Breast epithelium (tissue), 4 donors: ENCODE measurements at regions not wholly inside any gene's neighbourhood (a gene's known extent, or its start where the extent isn't known, plus 50 kb on each side); places are given as distances from the start of the nearest gene placed in this dataset.

Experiments used
- DNase-seq, 2 donors: peaks; one replicate each; pipeline ENCODE4 v3.0.0-alpha.2; 2019; ENCODE audit warnings: low spot score in 2 of 2
- H3K27ac ChIP-seq, 2 donors: fragments of 200-600 bp; sonication (generic) in 1 of 2; one replicate each; pipeline ENCODE4 v1.5.1; 2016 to 2019; ENCODE audit warnings: mild to moderate bottlenecking in 1 of 2
- H3K27me3 ChIP-seq, 2 donors: fragments of 200-600 bp; sonication (generic) in 1 of 2; one replicate each; pipeline versions ENCODE4 v1.5.1 to v1.6.0; 2017 to 2019; ENCODE audit warnings: control low read depth in 1 of 2, mild to moderate bottlenecking in 1 of 2
- H3K36me3 ChIP-seq: fragments of 200-600 bp; one replicate; pipeline ENCODE4 v1.5.1; 2019
- H3K4me1 ChIP-seq, 2 donors: fragments of 200-600 bp; sonication (generic); one replicate each; pipeline ENCODE4 v1.5.1; 2016 to 2019; ENCODE audit warnings: control low read depth in 1 of 2
- H3K4me3 ChIP-seq, 3 donors: fragments of 200-600 bp; sonication (generic); 1 replicate in 2 of 3; 2 replicates in 1 of 3; pipeline ENCODE4 v1.5.1; 2016 to 2019; ENCODE audit warnings: mild to moderate bottlenecking in 3 of 3, moderate library complexity in 2 of 3
- H3K9me3 ChIP-seq, 2 donors: fragments of 200-600 bp; sonication (generic) in 1 of 2; one replicate each; pipeline ENCODE4 v1.5.1; 2016 to 2019; ENCODE audit warnings: control low read depth in 1 of 2
- POLR2A ChIP-seq: fragments of 450-650 bp; IDR thresholded peaks from one replicate; pipeline ENCODE4 v1.6.1; 2016; ENCODE audit warnings: antibody characterized with exemption, mild to moderate bottlenecking, moderate library complexity
- POLR2AphosphoS5 ChIP-seq, 3 donors: sonication (generic); formaldehyde crosslinking; IDR thresholded peaks; one replicate each; pipeline ENCODE4 v1.6.1; 2017; ENCODE audit warnings: antibody characterized with exemption in 3 of 3
- intact Hi-C: fragments of 100-400 bp; cut with DNase I; formaldehyde crosslinking; loops from one replicate; pipeline ENCODE4 v1.15.1; 2023; ENCODE audit warnings: low total_unique reads
- TF ChIP-seq, protein P1 (sequence below), 3 donors: fragments of 450-650 bp; IDR thresholded peaks; one replicate each; pipeline ENCODE4 v1.5.1; 2016 to 2017; ENCODE audit warnings: antibody characterized with exemption in 3 of 3, mild to moderate bottlenecking in 3 of 3, moderate library complexity in 3 of 3

DNA sequence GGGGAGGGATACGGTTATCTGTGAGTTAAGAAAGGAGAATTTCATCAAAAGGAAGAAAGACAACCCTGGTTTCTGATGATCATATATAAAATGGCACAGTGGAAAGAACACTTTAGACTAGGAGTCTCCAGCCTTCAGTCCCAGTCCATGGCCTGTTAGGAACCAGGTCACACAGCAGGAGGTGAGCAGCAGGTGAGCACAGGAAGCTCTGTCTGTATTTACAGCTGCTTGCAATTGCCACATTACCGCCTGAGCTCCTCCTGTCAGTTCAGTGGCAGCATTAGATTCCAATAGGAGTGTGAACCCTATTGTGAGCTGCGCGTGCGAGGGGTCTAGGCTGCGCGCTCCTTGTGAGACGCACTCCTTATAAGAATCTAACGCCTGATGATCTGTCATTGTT is 137.9 kb downstream of the BTG1 start:
- H3K36me3 ChIP-seq = no peaks in the 10 kb centered on the region
- no peaks in the 10 kb centered on the region for H3K4me1 ChIP-seq
- intact Hi-C loops = no loop called here
- no peaks in the 10 kb centered on the region for H3K27me3 ChIP-seq
- H3K9me3 ChIP-seq = no peaks in the 10 kb centered on the region
- H3K4me3 ChIP-seq = no peak overlapping the region
- no peak for TF ChIP-seq POLR2A
- TF ChIP-seq, protein P1, sequence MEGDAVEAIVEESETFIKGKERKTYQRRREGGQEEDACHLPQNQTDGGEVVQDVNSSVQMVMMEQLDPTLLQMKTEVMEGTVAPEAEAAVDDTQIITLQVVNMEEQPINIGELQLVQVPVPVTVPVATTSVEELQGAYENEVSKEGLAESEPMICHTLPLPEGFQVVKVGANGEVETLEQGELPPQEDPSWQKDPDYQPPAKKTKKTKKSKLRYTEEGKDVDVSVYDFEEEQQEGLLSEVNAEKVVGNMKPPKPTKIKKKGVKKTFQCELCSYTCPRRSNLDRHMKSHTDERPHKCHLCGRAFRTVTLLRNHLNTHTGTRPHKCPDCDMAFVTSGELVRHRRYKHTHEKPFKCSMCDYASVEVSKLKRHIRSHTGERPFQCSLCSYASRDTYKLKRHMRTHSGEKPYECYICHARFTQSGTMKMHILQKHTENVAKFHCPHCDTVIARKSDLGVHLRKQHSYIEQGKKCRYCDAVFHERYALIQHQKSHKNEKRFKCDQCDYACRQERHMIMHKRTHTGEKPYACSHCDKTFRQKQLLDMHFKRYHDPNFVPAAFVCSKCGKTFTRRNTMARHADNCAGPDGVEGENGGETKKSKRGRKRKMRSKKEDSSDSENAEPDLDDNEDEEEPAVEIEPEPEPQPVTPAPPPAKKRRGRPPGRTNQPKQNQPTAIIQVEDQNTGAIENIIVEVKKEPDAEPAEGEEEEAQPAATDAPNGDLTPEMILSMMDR (IDR thresholded peaks at IDR 0.05) = no peak
- no peak for TF ChIP-seq POLR2AphosphoS5 (IDR thresholded peaks at IDR 0.05)
- DNase-seq = no peak
- no peak overlapping the region for H3K27ac ChIP-seq

DNA sequence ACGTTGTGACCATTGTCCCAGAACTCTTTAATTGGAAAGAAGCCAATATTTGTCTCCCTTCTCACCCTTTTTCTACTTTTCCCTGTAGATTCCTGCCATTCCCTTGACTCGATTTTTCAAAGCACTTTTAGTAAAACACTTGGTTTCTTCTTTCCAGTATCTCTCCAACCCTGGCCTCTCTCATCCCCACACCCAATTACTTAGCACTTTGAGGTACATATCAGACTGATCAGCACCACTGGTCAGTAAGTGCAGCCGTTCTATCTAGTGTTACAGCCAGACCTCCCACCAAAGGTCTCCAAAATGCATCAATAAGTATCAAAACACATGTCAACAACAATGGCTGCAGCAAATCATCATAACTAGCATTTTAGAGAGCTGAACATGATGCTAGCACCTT is 141.9 kb downstream of the BTG1 start:
- Histone ChIP-seq H3K27ac (no peak overlapping the region), H3K4me1 (no peaks in the 10 kb centered on the region), H3K9me3 (no peaks in the 10 kb centered on the region), H3K27me3 (no peaks in the 10 kb centered on the region), H3K4me3 (no peak overlapping the region), H3K36me3 (no peaks in the 10 kb centered on the region)
- intact Hi-C loops = loop anchor here (2.0 kb wide), 1 partner anchor 51 kb away; no protein-coding TSS in a partner anchor
- TF ChIP-seq, protein P1 (IDR thresholded peaks at IDR 0.05) = no peak
- TF ChIP-seq POLR2A (no peak), POLR2AphosphoS5 (IDR thresholded peaks at IDR 0.05) (no peak)
- no peak for DNase-seq

DNA sequence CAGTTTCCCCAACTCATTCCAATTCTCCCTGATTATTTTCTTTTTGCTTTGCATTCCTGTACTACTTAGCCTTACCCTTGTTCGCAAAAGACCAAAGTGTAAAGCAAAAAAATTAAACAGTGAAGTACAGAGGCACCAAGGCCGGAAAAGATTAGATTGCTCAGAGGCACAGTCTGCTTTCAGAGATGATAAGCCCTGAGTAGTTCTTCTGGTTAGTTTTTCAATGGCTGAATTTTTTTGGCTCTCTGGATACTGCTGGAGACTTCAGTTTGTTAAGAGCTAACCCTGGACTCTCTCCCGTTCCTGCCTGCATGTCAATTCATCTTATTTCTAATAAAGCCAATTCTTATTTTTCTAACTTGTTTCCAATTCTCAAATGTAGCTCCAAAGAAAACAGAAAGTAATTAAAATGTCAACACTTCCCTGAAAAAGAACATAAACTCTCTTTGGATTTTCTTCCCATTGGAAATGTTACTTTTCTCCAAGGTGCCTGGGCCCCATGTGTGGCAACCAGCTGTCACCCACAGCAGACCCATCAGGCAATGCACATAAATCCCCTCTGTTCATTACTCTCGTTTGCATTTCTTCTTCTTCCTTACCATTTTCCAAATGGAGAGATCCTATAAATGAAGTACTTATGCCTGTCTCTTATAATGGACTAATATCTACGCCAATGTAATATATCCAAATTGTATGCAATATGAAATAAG is 142.8 kb downstream of the BTG1 start:
- no peak overlapping the region for H3K27ac ChIP-seq
- TF ChIP-seq POLR2AphosphoS5 (IDR thresholded peaks at IDR 0.05) (no peak), POLR2A (no peak)
- TF ChIP-seq, protein P1 (IDR thresholded peaks at IDR 0.05) = no peak
- no peak for DNase-seq
- H3K9me3 ChIP-seq = no peaks in the 10 kb centered on the region
- no peak overlapping the region for H3K4me3 ChIP-seq
- intact Hi-C loops = no loop called here
- no peaks in the 10 kb centered on the region for H3K27me3 ChIP-seq
- no peaks in the 10 kb centered on the region for H3K4me1 ChIP-seq
- H3K36me3 ChIP-seq = no peaks in the 10 kb centered on the region

DNA sequence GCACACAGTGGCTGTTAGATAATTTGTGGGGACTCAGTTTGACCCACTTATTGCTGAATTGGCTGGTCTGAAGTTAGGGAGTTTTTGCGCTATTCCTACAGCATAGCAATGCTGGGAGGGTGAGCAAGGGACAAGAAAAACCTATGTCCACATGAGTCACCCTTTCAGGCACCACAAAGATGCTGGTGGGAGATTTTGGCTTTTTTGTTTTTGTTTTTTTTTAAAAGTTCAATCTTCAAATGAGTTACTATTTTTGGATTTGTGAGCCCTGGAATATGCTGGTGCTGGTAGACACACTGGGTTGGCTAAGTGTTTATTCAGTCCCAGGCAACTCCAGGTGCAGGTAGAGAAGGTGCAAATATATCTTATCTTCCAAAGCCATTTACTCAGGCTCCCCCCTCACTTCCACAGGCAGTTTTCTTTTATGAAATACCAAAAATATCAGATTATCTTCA is 143.4 kb downstream of the BTG1 start:
- no peaks in the 10 kb centered on the region for H3K36me3 ChIP-seq
- no peak overlapping the region for H3K27ac ChIP-seq
- TF ChIP-seq, protein P1 (IDR thresholded peaks at IDR 0.05) = no peak
- TF ChIP-seq POLR2AphosphoS5 (IDR thresholded peaks at IDR 0.05) = no peak
- no peak for TF ChIP-seq POLR2A
- H3K4me3 ChIP-seq = no peak overlapping the region
- intact Hi-C loops = no loop called here
- no peaks in the 10 kb centered on the region for H3K9me3 ChIP-seq
- H3K27me3 ChIP-seq = no peaks in the 10 kb centered on the region
- DNase-seq = no peak
- H3K4me1 ChIP-seq = no peaks in the 10 kb centered on the region

DNA sequence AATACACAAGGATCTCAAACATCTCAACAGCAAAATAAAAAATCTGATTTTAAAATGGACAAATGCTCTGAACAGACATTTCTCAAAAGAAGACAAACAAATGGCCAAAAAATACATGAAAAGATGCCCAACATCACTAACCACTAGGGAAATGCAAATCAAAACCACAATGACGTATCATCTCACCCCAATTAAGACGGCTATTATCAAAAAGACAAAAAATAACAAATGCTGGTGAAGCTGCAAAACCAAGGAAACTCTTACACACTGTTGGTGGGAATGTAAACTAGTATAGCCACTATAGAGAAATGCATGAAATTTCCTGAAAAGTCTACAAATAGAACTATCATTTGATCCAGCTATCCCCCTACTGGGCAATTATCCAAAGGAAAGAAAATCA is 145.0 kb downstream of the BTG1 start:
- DNase-seq = no peak
- Histone ChIP-seq H3K27ac (no peak overlapping the region), H3K27me3 (no peaks in the 10 kb centered on the region), H3K4me1 (no peaks in the 10 kb centered on the region), H3K36me3 (no peaks in the 10 kb centered on the region), H3K9me3 (no peaks in the 10 kb centered on the region), H3K4me3 (no peak overlapping the region)
- TF ChIP-seq POLR2AphosphoS5 (IDR thresholded peaks at IDR 0.05) = no peak
- TF ChIP-seq, protein P1 (IDR thresholded peaks at IDR 0.05) = no peak
- TF ChIP-seq POLR2A = no peak
- intact Hi-C loops = no loop called here
